ENCODE measurements at regions not wholly inside any gene's neighbourhood (a gene's known extent, or its start where the extent isn't known, plus 50 kb on each side); places are given as distances from the start of the nearest gene placed in this dataset.

DNA sequence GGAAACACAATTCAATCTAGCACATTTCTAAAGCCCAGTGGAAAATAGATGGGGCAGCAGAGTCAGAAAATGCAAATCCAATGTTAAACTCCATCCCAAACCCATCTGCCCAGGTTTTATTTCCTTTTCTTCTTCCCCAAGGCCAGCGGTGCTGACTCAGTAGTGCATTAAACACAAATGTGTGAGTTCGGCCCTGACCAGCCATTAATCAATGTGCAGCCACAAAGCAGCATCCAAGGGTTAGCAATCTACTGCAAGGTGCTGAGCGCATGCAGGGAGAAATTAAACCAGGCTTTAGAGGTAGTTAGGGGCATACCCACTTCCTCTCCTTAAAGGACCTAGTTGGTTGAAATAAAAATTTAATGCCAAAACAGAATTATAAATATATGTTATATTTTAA lies 583.3 kb upstream of the PPP2R3A start (continued):
- TF ChIP-seq, protein P1, sequence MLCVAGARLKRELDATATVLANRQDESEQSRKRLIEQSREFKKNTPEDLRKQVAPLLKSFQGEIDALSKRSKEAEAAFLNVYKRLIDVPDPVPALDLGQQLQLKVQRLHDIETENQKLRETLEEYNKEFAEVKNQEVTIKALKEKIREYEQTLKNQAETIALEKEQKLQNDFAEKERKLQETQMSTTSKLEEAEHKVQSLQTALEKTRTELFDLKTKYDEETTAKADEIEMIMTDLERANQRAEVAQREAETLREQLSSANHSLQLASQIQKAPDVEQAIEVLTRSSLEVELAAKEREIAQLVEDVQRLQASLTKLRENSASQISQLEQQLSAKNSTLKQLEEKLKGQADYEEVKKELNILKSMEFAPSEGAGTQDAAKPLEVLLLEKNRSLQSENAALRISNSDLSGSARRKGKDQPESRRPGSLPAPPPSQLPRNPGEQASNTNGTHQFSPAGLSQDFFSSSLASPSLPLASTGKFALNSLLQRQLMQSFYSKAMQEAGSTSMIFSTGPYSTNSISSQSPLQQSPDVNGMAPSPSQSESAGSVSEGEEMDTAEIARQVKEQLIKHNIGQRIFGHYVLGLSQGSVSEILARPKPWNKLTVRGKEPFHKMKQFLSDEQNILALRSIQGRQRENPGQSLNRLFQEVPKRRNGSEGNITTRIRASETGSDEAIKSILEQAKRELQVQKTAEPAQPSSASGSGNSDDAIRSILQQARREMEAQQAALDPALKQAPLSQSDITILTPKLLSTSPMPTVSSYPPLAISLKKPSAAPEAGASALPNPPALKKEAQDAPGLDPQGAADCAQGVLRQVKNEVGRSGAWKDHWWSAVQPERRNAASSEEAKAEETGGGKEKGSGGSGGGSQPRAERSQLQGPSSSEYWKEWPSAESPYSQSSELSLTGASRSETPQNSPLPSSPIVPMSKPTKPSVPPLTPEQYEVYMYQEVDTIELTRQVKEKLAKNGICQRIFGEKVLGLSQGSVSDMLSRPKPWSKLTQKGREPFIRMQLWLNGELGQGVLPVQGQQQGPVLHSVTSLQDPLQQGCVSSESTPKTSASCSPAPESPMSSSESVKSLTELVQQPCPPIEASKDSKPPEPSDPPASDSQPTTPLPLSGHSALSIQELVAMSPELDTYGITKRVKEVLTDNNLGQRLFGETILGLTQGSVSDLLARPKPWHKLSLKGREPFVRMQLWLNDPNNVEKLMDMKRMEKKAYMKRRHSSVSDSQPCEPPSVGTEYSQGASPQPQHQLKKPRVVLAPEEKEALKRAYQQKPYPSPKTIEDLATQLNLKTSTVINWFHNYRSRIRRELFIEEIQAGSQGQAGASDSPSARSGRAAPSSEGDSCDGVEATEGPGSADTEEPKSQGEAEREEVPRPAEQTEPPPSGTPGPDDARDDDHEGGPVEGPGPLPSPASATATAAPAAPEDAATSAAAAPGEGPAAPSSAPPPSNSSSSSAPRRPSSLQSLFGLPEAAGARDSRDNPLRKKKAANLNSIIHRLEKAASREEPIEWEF (CRISPR knock-in tag; IDR thresholded peaks at IDR 0.05): no peak
- TF ChIP-seq ZNF197 (CRISPR knock-in tag; IDR thresholded peaks at IDR 0.05; ENCODE audit: low read depth) (no peak), CTCF (IDR thresholded peaks at IDR 0.05 in 2 of 3, conservative IDR thresholded peaks at IDR 0.05 in 1 of 3; ENCODE audit: insufficient read depth in 2 of 3, low read depth in 1 of 3, low read length in 3 of 3) (no peak), ZNF24 (IDR thresholded peaks at IDR 0.05) (no peak), L3MBTL2 (IDR thresholded peaks at IDR 0.05) (no peak), ZNF57 (CRISPR knock-in tag; IDR thresholded peaks at IDR 0.05) (no peak)

Data from K562 (cell line).